Hepatocyte (in vitro differentiated cells): ENCODE measurements at regions not wholly inside any gene's neighbourhood (a gene's known extent, or its start where the extent isn't known, plus 50 kb on each side); places are given as distances from the start of the nearest gene placed in this dataset.
"Not testable (repeated sequence)": the region's sequence is repeated elsewhere in the genome, so short reads cannot be mapped to it uniquely, and the experiment has no call there.

Experiments
- DNase-seq: peaks from one replicate; pipeline ENCODE4 v3.0.0-alpha.2; 2016; ENCODE audit warnings: low spot score
- H2AFZ ChIP-seq: fragments of 200-600 bp; sonication (generic); 2 replicates; pipeline ENCODE4 v1.6.0; 2016; ENCODE audit warnings: antibody characterized with exemption, mild to moderate bottlenecking
- H3K27ac ChIP-seq: fragments of 200-600 bp; sonication (generic); 2 replicates; pipeline ENCODE4 v1.5.1; 2016; ENCODE audit warnings: mild to moderate bottlenecking
- H3K27me3 ChIP-seq: fragments of 200-600 bp; sonication (generic); 2 replicates; pipeline ENCODE4 v1.6.1; 2016
- H3K36me3 ChIP-seq: fragments of 200-600 bp; sonication (generic); replicated peaks from 2 replicates; pipeline ENCODE4 v1.5.1; 2016; ENCODE audit warnings: low read depth; ENCODE audit not compliant: insufficient read depth
- H3K4me1 ChIP-seq: fragments of 200-600 bp; sonication (generic); 2 replicates; pipeline ENCODE4 v1.5.1; 2016; ENCODE audit warnings: mild to moderate bottlenecking, moderate library complexity; ENCODE audit not compliant: insufficient read depth
- H3K4me2 ChIP-seq: fragments of 200-600 bp; sonication (generic); 2 replicates; pipeline ENCODE4 v1.6.0; 2016
- H3K4me3 ChIP-seq: fragments of 200-600 bp; sonication (generic); 2 replicates; pipeline ENCODE4 v1.5.1; 2016; ENCODE audit warnings: mild to moderate bottlenecking
- H3K79me2 ChIP-seq: fragments of 200-600 bp; sonication (generic); 2 replicates; pipeline ENCODE4 v1.6.0; 2017; ENCODE audit warnings: mild to moderate bottlenecking
- H3K9me2 ChIP-seq: fragments of 200-600 bp; sonication (generic); replicated peaks from 2 replicates; pipeline ENCODE4 v1.6.0; 2017; ENCODE audit warnings: mild to moderate bottlenecking; ENCODE audit not compliant: insufficient read depth
- H3K9me3 ChIP-seq: fragments of 200-600 bp; sonication (generic); 2 replicates; pipeline ENCODE4 v1.5.1; 2016; ENCODE audit warnings: low read depth, mild to moderate bottlenecking
- H4K20me1 ChIP-seq: fragments of 200-600 bp; sonication (generic); 2 replicates; pipeline ENCODE4 v1.6.0; 2016; ENCODE audit warnings: mild to moderate bottlenecking; ENCODE audit not compliant: insufficient read depth, poor library complexity, severe bottlenecking
- CTCF ChIP-seq: fragments of 200-600 bp; sonication (generic); IDR thresholded peaks from 2 replicates; pipeline ENCODE4 v1.5.1; 2016; ENCODE audit warnings: antibody characterized with exemption, mild to moderate bottlenecking; ENCODE audit not compliant: poor library complexity
- EZH2 ChIP-seq: fragments of 200-600 bp; sonication (generic); IDR thresholded peaks from 2 replicates; pipeline ENCODE4 v1.6.1; 2016; ENCODE audit warnings: antibody characterized with exemption, mild to moderate bottlenecking, borderline replicate concordance
- EZH2phosphoT487 ChIP-seq: fragments of 200-600 bp; sonication (generic); IDR thresholded peaks from one replicate; pipeline ENCODE4 v1.6.1; 2018; ENCODE audit warnings: antibody characterized with exemption, mild to moderate bottlenecking, low read depth, moderate library complexity; ENCODE audit not compliant: unreplicated experiment, severe bottlenecking
- WGBS: methylation state at CpG from one replicate; pipeline ENCODE4 v1.1.6; 2016; ENCODE audit warnings: low lambda C conversion rate; ENCODE audit errors: missing lambda C conversion rate; 5-methylcytosine and 5-hydroxymethylcytosine counted together

GRCh38 chr4:20193141-20193936, 58.4 kb upstream of the SLIT2 start:
- WGBS, result 64% methylated on average over 5 of the region's 5 CpGs
- H4K20me1 ChIP-seq, result no peaks in the 10 kb centered on the region
- no peaks in the 10 kb centered on the region for H3K79me2 ChIP-seq
- no peak for DNase-seq
- no peak for TF ChIP-seq CTCF
- TF ChIP-seq EZH2phosphoT487, result no peak
- TF ChIP-seq EZH2, result no peak
- no peaks in the 10 kb centered on the region for H3K27me3 ChIP-seq
- H3K9me2 ChIP-seq, result no peaks in the 10 kb centered on the region
- H3K36me3 ChIP-seq, result no peaks in the 10 kb centered on the region
- H3K9me3 ChIP-seq, result no peaks in the 10 kb centered on the region
- peaks cover 3% of the 10 kb centered on the region for H3K4me1 ChIP-seq
- no peak overlapping the region for H3K4me3 ChIP-seq
- H3K27ac ChIP-seq, result peak overlapping the region; percentile 48
- H3K4me2 ChIP-seq, result no peak overlapping the region
- no peak overlapping the region for H2AFZ ChIP-seq

- Histone ChIP-seq H3K9me2 (no peaks in the 10 kb centered on the region), H4K20me1 (no peaks in the 10 kb centered on the region), H3K4me3 (no peak overlapping the region), H3K27ac (peak overlapping the region; percentile 48), H3K79me2 (no peaks in the 10 kb centered on the region), H3K4me2 (no peak overlapping the region), H3K9me3 (no peaks in the 10 kb centered on the region), H2AFZ (no peak overlapping the region), H3K27me3 (no peaks in the 10 kb centered on the region), H3K36me3 (no peaks in the 10 kb centered on the region), H3K4me1 (peaks cover 3% of the 10 kb centered on the region)
- no peak for DNase-seq
- TF ChIP-seq CTCF (no peak), EZH2 (no peak), EZH2phosphoT487 (no peak)
- WGBS, result 64% methylated on average over 2 of the region's 2 CpGs
Measured at GRCh38 chr4:20192736-20193135, 59.0 kb upstream of the SLIT2 start.

- Histone ChIP-seq H3K79me2 (no peaks in the 10 kb centered on the region), H3K4me2 (no peak overlapping the region), H3K4me3 (no peak overlapping the region), H2AFZ (no peak overlapping the region), H3K27me3 (no peaks in the 10 kb centered on the region), H4K20me1 (no peaks in the 10 kb centered on the region), H3K9me2 (no peaks in the 10 kb centered on the region), H3K27ac (no peak overlapping the region), H3K36me3 (no peaks in the 10 kb centered on the region), H3K4me1 (no peaks in the 10 kb centered on the region), H3K9me3 (no peaks in the 10 kb centered on the region)
- DNase-seq, result no peak
- no peak for TF ChIP-seq EZH2
- no peak for TF ChIP-seq EZH2phosphoT487
- no peak for TF ChIP-seq CTCF
- WGBS, result 88% methylated on average over 2 of the region's 2 CpGs
Measured at GRCh38 chr4:20185103-20185502, 66.6 kb upstream of the SLIT2 start.

GRCh38 chr4:20183131-20183530, 68.6 kb upstream of the SLIT2 start:
- not testable (repeated sequence) for DNase-seq, H3K4me2 ChIP-seq, H3K36me3 ChIP-seq, H3K27ac ChIP-seq, H3K4me3 ChIP-seq, H3K9me2 ChIP-seq, H2AFZ ChIP-seq, H3K27me3 ChIP-seq, H4K20me1 ChIP-seq, H3K4me1 ChIP-seq, H3K9me3 ChIP-seq, H3K79me2 ChIP-seq
- 70% methylated on average over 5 of the region's 5 CpGs for WGBS
